Endometrium (tissue), 2 donors: ENCODE measurements at regions not wholly inside any gene's neighbourhood (a gene's known extent, or its start where the extent isn't known, plus 50 kb on each side); places are given as distances from the start of the nearest gene placed in this dataset.
"Not testable (repeated sequence)": the region's sequence is repeated elsewhere in the genome, so short reads cannot be mapped to it uniquely, and the experiment has no call there.

Experiments used
- FAIRE-seq: peaks from 2 replicates; lab custom pipeline; 2012; peaks lifted over from hg19 to GRCh38; lab: Jason Lieb, UNC
- donor health status: control.
- donor health status: control.

DNA sequence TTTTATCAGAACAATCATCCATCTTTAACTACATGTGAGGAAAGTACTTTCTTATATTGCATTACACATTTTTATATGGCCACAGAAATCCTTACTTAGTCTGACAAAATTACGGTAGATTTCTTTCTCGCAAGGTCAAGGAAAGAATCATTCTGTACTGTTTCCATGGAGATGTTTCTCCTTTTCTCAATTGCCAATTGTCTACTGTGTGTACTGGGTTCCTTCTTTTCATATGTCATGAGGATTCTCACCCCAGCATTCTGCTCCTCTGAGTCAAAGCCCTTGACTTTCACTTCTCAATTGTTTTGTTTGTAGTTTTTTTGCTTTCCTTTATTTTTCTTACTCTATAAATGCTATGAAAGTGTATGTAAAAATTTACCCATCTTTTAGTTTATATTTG, 99.3 kb upstream of the AGAP9 start:
- not testable (repeated sequence) for FAIRE-seq

DNA sequence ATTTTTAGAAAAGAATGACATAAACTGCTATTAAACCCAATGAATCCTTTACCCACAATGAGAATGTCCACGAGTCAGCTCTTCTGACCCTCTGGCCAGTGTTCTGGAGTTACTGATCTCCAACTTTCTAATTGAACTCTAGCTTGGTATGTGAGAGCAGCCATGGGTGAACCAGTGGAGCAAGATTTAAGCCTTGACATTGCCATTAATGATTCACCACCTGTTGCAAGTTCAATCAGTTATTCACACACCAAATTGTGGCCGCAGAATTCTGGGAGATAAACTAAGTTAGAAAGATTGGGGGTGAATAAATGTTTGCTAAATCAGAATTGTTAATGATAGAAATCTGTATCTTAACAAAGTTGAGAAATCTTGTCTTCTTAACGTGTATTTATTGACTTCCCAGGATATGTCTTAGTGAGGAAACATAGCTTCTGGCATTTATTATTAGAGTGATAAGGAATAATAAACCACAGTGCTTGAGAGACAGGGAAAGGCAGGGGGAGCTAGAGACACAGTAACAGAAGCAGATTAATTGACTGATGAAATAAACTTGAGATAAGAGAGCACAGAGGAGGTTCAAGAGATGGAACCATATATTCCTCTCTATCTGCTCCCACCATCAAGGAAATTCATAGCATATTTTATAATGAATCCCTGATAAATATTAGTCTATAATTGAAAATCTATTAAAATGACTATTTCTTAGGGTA, 96.0 kb upstream of the AGAP9 start:
- not testable (repeated sequence) for FAIRE-seq

DNA sequence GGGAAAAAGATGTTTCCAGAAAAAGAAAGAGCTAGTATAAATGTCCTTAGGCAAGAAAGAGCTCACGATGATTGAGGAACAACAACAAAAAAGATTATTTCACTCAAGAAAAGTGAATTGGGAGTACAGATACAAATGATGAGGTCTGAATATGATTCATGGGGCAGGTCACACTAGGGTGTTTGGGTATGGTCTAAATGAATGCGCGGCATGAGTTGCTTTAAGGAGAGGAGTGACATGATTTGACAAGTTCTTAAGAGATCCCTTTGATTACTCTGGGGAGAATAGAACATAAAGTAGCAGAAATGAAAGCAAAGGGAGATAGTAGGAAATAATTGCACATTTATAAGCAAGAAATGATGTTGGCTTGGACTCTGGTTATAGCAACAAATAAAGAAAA, 85.9 kb upstream of the AGAP9 start:
- FAIRE-seq, result not testable (repeated sequence)

DNA sequence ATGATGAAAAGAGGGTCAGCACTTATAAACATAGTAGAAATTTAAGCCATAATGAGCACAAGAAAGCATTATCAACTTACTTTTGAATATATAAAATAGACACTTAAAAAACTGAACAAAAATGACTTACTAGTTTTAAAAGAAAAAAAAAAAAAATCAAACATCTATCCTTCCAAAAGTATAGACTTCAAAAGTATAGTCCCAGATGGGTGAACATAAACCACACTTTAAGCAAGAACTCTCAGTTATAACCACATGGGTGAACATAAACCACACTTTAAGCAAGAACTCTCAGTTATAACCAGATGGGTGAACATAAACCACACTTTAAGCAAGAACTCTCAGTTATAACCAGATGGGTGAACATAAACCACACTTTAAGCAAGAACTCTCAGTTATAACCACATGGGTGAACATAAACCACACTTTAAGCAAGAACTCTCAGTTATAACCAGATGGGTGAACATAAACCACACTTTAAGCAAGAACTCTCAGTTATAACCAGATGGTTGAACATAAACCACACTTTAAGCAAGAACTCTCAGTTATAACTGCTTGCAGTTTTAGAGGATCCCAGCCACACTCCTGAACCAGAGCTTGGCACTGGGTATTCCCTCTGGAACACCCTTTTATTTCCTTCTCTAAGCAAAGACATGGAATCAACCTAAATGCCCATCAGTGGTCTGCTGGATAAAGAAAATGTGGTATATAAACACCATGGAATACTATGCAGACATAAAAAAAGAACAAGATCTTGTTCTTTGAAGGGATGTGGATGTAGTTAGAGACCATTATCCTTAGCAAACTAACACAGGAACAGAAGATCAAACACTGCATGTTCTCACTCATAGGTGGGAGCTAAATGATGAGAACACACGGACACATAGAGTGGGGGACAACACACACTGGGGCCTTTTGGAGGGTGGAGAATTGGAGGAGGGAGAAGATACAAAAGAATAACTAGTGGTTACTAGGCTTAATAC, 82.6 kb upstream of the AGAP9 start:
- FAIRE-seq, result not testable (repeated sequence)

DNA sequence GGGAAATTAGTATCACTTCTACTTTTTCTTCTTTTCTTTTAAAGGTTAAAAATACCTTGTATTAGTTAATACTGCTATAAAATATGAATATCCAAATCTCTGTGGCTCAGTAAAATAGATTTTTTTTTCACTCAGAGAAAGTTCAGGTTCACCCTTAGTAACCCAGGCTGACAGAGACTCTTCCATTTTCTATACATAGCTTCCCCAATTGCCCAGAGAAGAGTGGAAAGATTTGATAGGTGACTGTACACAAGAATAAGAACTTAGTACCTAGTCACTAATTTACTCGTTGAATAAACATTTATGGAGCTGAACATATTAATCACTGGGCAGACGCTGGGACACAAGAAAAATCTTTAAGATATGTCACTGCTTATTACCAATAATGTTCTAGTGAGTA, 77.2 kb upstream of the AGAP9 start:
- not testable (repeated sequence) for FAIRE-seq

DNA sequence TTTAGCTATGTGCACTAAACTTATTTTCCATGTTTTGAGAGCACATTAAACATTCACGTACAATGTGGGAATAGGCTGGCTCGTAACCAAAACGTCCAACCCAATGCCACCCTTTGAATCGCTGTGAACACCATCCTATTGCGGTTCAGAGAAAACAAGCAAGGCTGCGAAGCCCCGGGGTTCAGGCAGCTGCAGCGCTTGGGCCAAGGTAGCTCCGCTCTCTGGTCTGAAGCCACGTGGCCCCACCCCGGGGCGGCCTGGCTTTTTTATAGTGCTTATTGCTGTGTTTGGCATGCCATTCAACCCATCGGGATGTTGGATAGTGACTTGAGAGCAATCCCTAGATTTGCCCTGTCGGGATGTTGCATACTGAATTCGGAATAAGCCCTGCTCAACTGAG, 76.7 kb upstream of the AGAP9 start:
- not testable (repeated sequence) for FAIRE-seq

DNA sequence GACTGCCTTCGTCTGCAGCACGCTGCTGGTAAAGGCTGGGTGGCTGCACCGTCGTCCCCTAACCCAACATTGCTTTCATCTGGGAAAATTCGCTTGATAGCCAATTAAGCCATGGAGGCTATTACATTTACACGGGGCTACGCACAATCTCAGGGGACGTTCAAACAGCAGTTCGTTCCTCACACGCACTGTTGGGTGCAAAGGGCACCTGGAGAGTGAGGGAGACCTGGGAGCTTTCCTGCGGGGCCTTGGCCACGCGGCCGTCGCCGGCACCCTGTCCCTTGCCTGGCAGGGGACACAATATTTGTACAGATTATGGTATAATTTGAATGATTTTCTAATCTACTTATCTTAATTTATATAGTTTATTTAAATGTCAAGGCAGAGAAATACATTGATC, 76.2 kb upstream of the AGAP9 start:
- FAIRE-seq, result not testable (repeated sequence)

DNA sequence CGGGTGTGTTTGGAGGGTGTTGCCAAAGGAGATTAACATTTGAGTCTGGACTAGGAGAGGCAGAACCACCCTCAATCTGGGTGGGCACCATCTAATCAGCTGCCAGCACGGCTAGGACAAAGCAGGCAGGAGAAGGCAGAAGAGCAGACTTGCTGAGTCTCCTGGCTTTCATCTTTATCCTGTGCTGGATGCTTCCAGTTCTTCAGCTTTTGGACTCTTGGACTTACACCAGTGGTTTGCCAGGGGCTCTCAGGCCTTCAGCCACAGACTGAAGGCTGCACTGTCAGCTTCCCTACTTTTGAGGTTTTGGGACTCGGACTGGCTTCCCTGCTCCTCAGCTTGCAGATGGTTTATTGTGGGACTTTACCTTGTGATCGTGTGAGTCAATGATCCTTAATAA, 70.4 kb upstream of the AGAP9 start:
- not testable (repeated sequence) for FAIRE-seq

DNA sequence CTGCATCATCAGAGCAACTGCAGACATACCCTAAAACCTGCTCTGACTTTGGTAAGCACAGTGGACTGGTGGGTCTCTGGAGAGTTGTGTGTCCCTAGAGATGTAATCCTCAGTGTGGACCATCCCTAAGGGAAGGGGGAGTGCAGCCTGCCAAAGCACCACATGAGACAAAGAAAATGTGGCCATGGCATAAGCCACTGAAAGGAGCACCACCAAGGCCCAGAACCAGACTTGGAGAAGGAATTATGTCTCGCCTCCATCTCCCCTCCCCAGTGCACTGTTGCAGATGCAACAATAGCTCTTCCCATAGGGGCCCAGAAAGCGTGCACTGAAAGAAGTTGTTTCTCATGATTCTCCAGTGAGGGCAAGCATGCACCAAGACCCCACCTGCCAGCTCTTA, 69.7 kb upstream of the AGAP9 start:
- FAIRE-seq, result not testable (repeated sequence)

DNA sequence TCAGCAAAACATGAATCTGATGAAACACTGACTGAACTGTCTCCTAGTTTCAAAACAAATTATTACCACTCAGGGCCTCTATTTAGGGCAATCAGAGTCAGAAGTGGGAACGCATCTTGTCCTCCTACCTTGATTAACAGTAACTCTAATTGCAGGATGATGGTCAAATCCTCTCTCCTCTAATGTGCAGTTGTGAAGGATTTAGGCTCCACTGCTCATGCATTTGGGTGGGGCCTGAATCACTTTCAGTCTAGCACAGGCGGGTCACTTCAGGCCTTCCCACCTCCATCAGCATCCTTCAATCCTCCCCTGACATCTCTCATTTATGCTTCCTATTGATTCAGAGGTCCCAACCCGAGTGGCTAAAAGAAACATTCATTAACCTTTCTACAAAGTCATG, 67.5 kb upstream of the AGAP9 start:
- not testable (repeated sequence) for FAIRE-seq

DNA sequence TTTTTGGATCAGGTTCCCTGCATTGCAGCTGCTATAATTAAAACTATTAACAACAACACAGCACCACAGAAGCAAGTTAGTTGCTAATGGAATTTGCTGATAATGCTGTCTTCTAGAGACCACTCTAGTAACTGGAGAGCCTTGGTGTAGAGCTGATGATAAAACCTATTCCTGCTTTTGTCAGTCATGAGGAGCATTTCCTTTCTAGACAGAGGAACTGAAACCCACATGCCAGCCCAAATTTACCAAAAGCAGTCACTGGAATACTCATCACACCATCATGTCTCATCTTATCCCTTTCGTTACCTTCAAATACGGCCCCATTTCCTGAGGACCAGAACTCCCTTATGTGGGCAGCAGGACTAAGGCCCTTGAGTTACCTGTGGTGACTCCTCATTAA, 67.1 kb upstream of the AGAP9 start:
- not testable (repeated sequence) for FAIRE-seq

DNA sequence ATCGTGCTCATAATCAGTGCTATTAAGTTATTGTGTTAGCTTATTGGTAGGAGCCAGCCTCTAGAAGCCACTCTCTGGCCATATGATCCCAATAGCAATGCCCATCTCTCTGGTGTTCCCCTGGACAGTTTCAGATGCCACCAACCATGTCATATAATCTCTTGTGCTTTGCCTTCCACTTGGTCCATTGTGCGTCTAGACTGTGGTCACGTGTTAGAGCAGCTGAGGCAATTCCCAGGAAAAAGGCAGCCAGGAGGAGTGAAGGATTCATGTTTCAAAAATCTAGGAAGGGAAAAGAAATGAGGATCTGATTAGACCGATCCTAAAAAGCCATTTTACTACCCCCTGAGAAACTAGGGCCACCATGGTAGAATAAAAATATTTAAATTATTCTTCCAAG, 58.6 kb upstream of the AGAP9 start:
- FAIRE-seq, result not testable (repeated sequence)

DNA sequence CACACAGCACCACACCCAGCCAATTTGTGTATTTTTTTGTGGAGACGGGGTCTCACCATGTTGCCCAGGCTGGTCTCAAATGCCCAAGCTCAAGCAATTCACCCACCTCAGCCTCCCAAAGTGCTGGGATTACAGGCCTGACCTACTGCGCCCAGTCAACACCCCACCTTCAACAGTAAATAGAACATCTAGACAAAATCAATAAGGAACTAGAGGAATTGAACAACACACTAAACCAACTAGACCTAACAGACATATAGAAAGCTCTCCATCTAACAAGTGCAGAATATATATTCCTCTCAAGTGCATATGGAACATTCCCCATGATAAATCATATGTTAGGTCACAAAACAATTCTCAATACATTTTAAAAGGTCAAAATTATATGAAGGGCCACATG, 56.6 kb upstream of the AGAP9 start:
- FAIRE-seq, result not testable (repeated sequence)

DNA sequence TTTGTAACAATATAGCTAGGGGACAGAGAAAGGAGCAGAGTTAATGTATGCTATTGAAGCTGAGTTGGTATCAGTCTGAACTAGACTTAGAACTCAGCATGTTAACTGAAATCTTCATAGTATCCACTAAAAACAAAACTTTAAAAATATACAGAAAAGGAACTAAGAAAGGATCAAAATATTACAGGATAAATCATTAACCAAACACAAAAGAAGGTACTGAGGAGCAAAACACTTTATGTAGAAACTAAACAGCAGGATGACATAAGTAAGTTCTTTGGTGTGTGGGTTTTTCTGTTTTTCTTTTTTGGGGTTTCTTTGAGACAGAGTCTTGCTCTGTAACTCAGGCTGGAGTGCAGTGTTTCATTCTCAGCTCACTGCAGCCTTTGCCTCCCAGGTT, 55.1 kb upstream of the AGAP9 start:
- FAIRE-seq, result not testable (repeated sequence)
